ENCODE measurements at regions not wholly inside any gene's neighbourhood (a gene's known extent, or its start where the extent isn't known, plus 50 kb on each side); places are given as distances from the start of the nearest gene placed in this dataset.

GRCh38 chr11:8785998-8786397, 103.4 kb downstream of the RPL27A start:
- no peak for TF ChIP-seq POLR2A (IDR thresholded peaks at IDR 0.05)
- TF ChIP-seq, protein P1, sequence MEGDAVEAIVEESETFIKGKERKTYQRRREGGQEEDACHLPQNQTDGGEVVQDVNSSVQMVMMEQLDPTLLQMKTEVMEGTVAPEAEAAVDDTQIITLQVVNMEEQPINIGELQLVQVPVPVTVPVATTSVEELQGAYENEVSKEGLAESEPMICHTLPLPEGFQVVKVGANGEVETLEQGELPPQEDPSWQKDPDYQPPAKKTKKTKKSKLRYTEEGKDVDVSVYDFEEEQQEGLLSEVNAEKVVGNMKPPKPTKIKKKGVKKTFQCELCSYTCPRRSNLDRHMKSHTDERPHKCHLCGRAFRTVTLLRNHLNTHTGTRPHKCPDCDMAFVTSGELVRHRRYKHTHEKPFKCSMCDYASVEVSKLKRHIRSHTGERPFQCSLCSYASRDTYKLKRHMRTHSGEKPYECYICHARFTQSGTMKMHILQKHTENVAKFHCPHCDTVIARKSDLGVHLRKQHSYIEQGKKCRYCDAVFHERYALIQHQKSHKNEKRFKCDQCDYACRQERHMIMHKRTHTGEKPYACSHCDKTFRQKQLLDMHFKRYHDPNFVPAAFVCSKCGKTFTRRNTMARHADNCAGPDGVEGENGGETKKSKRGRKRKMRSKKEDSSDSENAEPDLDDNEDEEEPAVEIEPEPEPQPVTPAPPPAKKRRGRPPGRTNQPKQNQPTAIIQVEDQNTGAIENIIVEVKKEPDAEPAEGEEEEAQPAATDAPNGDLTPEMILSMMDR (IDR thresholded peaks at IDR 0.05) = no peak
